HEK293 (cell line): ENCODE measurements at regions not wholly inside any gene's neighbourhood (a gene's known extent, or its start where the extent isn't known, plus 50 kb on each side); places are given as distances from the start of the nearest gene placed in this dataset.

Experiments
- CTCF ChIA-PET: fragments of 350-600 bp; formaldehyde crosslinking; extraction: SDS; loops from one replicate; lab custom pipeline; 2021; ENCODE audit warnings: antibody characterized with exemption; lab: Yijun Ruan, JAX
- POLR2A ChIA-PET: fragments of 300-600 bp; formaldehyde crosslinking; extraction: SDS; loops from one replicate; lab custom pipeline; 2020; ENCODE audit warnings: antibody characterized with exemption, inconsistent platforms; lab: Yijun Ruan, JAX
- H3K27ac ChIP-seq: fragments of 200-500 bp; sonication (Bioruptor generic); 2 replicates; pipeline ENCODE4 v1.5.1; 2014; ENCODE audit warnings: low read depth, low read length, control low read depth, inconsistent platforms; ENCODE audit errors: extremely low read depth
- H3K36me3 ChIP-seq, 2 experiments: fragments of 200-500 bp in 1 of 2; sonication (Bioruptor generic) in 1 of 2; 1 replicate in 1 of 2; 2 replicates in 1 of 2; pipeline ENCODE4 v1.5.1; 2014 to 2017; ENCODE audit warnings: inconsistent platforms in 2 of 2, low read length in 2 of 2; ENCODE audit not compliant: control insufficient read depth in 2 of 2, insufficient read depth in 1 of 2
- H3K4me1 ChIP-seq: fragments of 200-500 bp; sonication (Bioruptor generic); 2 replicates; pipeline ENCODE4 v1.5.1; 2014; ENCODE audit warnings: mild to moderate bottlenecking, low read length, inconsistent platforms; ENCODE audit not compliant: control insufficient read depth, insufficient read depth
- H3K4me3 ChIP-seq: 2 replicates; pipeline ENCODE4 v1.5.1; 2011; ENCODE audit warnings: low read depth, mild to moderate bottlenecking, control low read depth, low read length, moderate library complexity
- H3K9me3 ChIP-seq: fragments of 200-500 bp; sonication (Bioruptor generic); 2 replicates; pipeline ENCODE4 v1.5.1; 2014; ENCODE audit warnings: low read depth, low read length, inconsistent platforms; ENCODE audit not compliant: control insufficient read depth, insufficient read depth
- GLI2 ChIP-seq: fragments of 450-650 bp; formaldehyde crosslinking; IDR thresholded peaks from 2 replicates; pipeline ENCODE4; 2017; ENCODE audit warnings: missing biosample characterization, missing genetic modification characterization, low read depth, borderline replicate concordance
- GLI4 ChIP-seq: fragments of 450-650 bp; formaldehyde crosslinking; IDR thresholded peaks from 2 replicates; pipeline ENCODE4 v1.5.1; 2016; ENCODE audit warnings: missing biosample characterization, missing genetic modification characterization
- SP3 ChIP-seq: fragments of 450-650 bp; formaldehyde crosslinking; IDR thresholded peaks from 2 replicates; pipeline ENCODE4 v1.5.1; 2016; ENCODE audit warnings: missing biosample characterization, missing genetic modification characterization
- ZBTB48 ChIP-seq: fragments of 450-650 bp; formaldehyde crosslinking; IDR thresholded peaks from 2 replicates; pipeline ENCODE4 v1.5.1; 2016; ENCODE audit warnings: missing biosample characterization, missing genetic modification characterization
- ZFHX2 ChIP-seq: fragments of 450-650 bp; formaldehyde crosslinking; conservative IDR thresholded peaks from 2 replicates; pipeline ENCODE4 v1.5.1; 2016; ENCODE audit warnings: missing biosample characterization, missing genetic modification characterization
- ZNF114 ChIP-seq: fragments of 450-650 bp; formaldehyde crosslinking; IDR thresholded peaks from 2 replicates; pipeline ENCODE4 v1.5.0; 2017; ENCODE audit warnings: missing biosample characterization, missing genetic modification characterization
- ZNF146 ChIP-seq: fragments of 450-650 bp; formaldehyde crosslinking; IDR thresholded peaks from 2 replicates; pipeline ENCODE4 v1.5.1; 2016; ENCODE audit warnings: missing biosample characterization, missing genetic modification characterization
- ZNF169 ChIP-seq: fragments of 450-650 bp; formaldehyde crosslinking; IDR thresholded peaks from 2 replicates; pipeline ENCODE4 v1.5.1; 2016; ENCODE audit warnings: missing biosample characterization, missing genetic modification characterization
- ZNF335 ChIP-seq: fragments of 450-650 bp; formaldehyde crosslinking; conservative IDR thresholded peaks from 2 replicates; pipeline ENCODE4 v1.5.1; 2016; ENCODE audit warnings: missing biosample characterization, missing genetic modification characterization
- ZNF341 ChIP-seq: fragments of 450-650 bp; formaldehyde crosslinking; IDR thresholded peaks from 2 replicates; pipeline ENCODE4; 2016; ENCODE audit warnings: low read depth, missing biosample characterization, missing genetic modification characterization
- ZNF394 ChIP-seq: fragments of 450-650 bp; formaldehyde crosslinking; IDR thresholded peaks from 2 replicates; pipeline ENCODE4 v1.5.1; 2016; ENCODE audit warnings: missing biosample characterization, missing genetic modification characterization, mild to moderate bottlenecking, moderate library complexity, borderline replicate concordance
- ZNF561 ChIP-seq: fragments of 450-650 bp; IDR thresholded peaks from 2 replicates; pipeline ENCODE4 v1.5.1; 2018; ENCODE audit warnings: missing biosample characterization, missing genetic modification characterization, borderline replicate concordance
- ZNF571 ChIP-seq: fragments of 450-650 bp; formaldehyde crosslinking; IDR thresholded peaks from 2 replicates; pipeline ENCODE4 v1.5.0; 2017; ENCODE audit warnings: missing biosample characterization, missing genetic modification characterization
- ZNF664 ChIP-seq: fragments of 450-650 bp; formaldehyde crosslinking; IDR thresholded peaks from 2 replicates; pipeline ENCODE4 v1.5.1; 2016; ENCODE audit warnings: missing biosample characterization, missing genetic modification characterization
- ZNF792 ChIP-seq: fragments of 450-650 bp; formaldehyde crosslinking; IDR thresholded peaks from 2 replicates; pipeline ENCODE4 v1.5.1; 2016; ENCODE audit warnings: missing biosample characterization, missing genetic modification characterization
- ZSCAN16 ChIP-seq: fragments of 450-650 bp; formaldehyde crosslinking; IDR thresholded peaks from 2 replicates; pipeline ENCODE4 v1.5.1; 2016; ENCODE audit warnings: missing biosample characterization, missing genetic modification characterization
- TF ChIP-seq, protein P1 (sequence below): fragments of 450-650 bp; formaldehyde crosslinking; IDR thresholded peaks from 2 replicates; pipeline ENCODE4 v1.5.1; 2017; ENCODE audit warnings: missing biosample characterization, mild to moderate bottlenecking, missing genetic modification characterization, moderate library complexity
- TF ChIP-seq, protein P2 (sequence below): fragments of 450-650 bp; formaldehyde crosslinking; IDR thresholded peaks from 2 replicates; pipeline ENCODE4 v1.5.1; 2017; ENCODE audit warnings: missing biosample characterization, missing genetic modification characterization

DNA sequence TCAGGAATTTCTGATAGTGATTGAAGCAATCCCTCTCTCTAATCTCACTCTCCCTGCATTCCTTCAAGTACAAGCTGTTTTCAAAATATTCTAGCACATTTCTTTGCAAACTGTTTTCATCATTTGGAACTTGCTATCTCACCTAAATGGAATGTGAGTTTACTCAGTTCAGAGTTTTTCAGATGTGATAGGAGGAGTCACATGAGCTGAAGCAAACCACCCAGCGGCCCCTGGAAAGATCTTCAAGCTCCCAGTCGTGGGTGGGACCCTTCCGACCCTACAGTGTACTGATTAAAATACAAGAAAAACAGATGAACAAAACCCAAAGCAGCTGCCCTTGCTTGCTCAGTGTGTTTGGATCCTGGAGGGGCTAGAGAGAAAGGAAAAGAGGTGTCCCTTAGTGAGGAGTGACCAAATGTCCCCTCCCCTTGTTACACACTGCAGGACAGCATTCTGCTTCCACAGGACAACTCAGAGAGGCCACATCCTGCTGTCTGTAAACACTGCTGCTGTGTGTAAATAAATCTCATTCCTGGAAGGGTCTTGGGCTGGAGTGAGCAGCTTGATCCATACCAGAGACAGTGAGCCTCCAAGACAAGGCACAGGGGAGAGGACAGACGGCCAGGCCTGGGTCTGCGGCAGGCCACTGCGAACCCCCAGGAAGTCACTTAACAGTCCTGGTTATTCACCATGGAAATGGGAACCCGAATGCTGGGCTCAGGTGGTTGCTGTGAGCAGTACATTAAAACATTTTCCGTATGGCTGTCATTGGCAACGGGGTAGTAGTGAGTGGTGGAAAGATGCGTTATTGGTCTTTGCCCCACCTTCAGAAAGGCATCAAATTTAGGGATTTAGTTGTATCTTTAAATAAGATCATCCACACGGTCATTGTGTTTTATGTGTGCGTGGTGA, 229.2 kb downstream of the RHOU start (continued):
- TF ChIP-seq, protein P1, sequence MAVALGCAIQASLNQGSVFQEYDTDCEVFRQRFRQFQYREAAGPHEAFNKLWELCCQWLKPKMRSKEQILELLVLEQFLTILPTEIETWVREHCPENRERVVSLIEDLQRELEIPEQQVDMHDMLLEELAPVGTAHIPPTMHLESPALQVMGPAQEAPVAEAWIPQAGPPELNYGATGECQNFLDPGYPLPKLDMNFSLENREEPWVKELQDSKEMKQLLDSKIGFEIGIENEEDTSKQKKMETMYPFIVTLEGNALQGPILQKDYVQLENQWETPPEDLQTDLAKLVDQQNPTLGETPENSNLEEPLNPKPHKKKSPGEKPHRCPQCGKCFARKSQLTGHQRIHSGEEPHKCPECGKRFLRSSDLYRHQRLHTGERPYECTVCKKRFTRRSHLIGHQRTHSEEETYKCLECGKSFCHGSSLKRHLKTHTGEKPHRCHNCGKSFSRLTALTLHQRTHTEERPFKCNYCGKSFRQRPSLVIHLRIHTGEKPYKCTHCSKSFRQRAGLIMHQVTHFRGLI (tag by site-specific recombination) = no peak

DNA sequence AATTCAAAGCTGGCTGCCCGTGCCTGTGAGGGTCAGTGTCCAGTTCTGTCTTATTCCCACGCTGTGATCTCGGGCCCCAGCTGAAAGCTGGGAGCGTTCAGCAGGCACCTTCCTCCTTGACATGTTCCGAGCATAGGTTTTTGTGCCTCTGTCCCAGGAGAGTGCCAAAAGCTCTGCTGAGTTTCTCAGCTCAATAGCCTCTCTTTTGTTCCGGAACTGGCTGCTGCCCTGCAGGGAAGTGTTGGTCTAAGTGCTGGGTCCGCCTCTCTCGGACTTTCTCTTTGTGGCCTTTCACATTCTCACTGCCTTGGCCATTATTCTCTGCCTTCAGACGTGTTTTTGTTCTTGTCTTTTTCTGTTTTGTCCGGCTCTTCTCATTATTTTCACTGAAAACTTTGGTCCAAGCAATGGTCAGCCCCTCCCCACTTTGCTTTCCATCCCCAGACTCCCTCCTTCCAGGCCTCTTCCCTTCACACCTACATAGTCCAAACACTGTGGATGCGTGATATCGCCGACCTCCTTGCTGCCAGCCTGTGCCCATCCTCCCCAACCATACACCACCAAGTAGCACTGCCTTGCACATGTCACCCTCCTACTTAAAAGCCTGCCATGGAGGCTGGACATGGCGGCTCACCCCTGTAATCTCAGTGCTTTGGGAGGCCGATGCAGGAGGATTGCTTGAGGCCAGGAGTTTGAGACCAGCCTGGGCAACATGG, 233.8 kb downstream of the RHOU start:
- no peak overlapping the region for H3K27ac ChIP-seq
- no peaks in the 10 kb centered on the region for H3K36me3 ChIP-seq
- TF ChIP-seq GLI4 (tag by site-specific recombination) (no peak), ZNF146 (tag by site-specific recombination) (no peak), SP3 (no peak), ZNF335 (tag by site-specific recombination) (no peak), ZNF394 (tag by site-specific recombination) (no peak), ZNF792 (tag by site-specific recombination) (no peak), ZNF664 (tag by site-specific recombination) (no peak), ZNF114 (tag by site-specific recombination) (no peak), ZNF571 (tag by site-specific recombination) (no peak), ZSCAN16 (tag by site-specific recombination) (no peak), GLI2 (tag by site-specific recombination) (no peak), ZNF561 (no peak), ZFHX2 (tag by site-specific recombination) (no peak)
- TF ChIP-seq, protein P2, sequence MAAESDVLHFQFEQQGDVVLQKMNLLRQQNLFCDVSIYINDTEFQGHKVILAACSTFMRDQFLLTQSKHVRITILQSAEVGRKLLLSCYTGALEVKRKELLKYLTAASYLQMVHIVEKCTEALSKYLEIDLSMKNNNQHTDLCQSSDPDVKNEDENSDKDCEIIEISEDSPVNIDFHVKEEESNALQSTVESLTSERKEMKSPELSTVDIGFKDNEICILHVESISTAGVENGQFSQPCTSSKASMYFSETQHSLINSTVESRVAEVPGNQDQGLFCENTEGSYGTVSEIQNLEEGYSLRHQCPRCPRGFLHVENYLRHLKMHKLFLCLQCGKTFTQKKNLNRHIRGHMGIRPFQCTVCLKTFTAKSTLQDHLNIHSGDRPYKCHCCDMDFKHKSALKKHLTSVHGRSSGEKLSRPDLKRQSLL (tag by site-specific recombination) = no peak
- TF ChIP-seq, all 188 proteins: peak for 0
- Histone ChIP-seq H3K4me1 (peaks cover 4% of the 10 kb centered on the region), H3K4me3 (no peak overlapping the region), H3K9me3 (no peaks in the 10 kb centered on the region)
- CTCF ChIA-PET = interaction anchor here (0.5 to 1.0 kb wide), 2 partner anchors 12 to 182 kb away, joined by 3 to 4 read pairs; no protein-coding TSS in a partner anchor
- POLR2A ChIA-PET = no interaction called here

DNA sequence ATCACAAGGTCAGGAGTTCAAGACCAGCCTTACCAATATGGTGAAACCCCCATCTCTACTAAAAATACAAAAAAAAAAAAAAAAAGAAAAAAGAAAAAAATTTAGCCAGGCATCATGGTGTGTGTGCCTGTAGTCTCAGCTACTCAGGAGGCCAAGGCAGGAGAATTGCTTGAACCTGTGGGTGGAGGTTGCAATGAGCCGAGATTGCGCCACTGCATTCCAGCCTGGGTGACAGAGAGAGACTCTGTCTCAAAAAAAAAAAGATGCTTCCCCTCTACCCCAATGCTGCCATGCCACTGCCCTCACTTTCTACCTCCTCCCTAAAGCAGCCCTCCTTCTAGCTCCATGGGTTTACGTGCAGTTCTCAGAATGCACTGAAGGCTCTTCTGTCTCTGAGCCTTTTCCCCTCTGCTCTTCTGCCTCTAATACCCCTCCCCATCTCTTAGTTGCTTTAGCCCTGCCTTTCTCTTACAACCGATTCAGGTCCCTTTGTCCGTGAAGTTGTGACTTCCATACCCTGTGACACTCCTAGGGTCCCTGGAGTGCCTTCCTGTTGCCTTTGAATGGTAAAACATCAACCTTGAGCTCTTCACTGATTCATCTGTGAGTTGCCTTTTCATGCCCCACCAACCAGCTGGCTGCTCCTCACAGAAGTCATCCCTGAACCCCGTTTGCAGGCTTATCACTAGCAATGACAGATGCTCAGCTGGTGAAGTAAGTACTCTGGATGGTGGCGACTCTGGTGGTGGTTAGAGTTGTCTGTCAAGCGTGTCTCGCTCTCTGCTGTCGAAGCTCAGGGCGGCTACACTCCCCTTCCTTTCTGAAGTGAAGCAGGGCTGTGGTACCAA, 234.9 kb downstream of the RHOU start:
- Histone ChIP-seq H3K9me3 (no peaks in the 10 kb centered on the region), H3K4me3 (no peak overlapping the region), H3K4me1 (no peaks in the 10 kb centered on the region), H3K27ac (no peak overlapping the region), H3K36me3 (no peaks in the 10 kb centered on the region)
- POLR2A ChIA-PET = no interaction called here
- CTCF ChIA-PET = interaction anchor here (0.6 kb wide), 1 partner anchor 11 kb away, joined by 5 read pairs; no protein-coding TSS in a partner anchor
- TF ChIP-seq ZNF169 (tag by site-specific recombination) = no peak
- TF ChIP-seq ZFHX2 (tag by site-specific recombination) = 0 out of 2 replicates have a peak, but pooled peaks have one; percentile 8
- TF ChIP-seq ZNF341 = peak; percentile 93
- no peak for TF ChIP-seq ZBTB48 (tag by site-specific recombination)
